Psoas muscle (tissue), 7 donors: ENCODE measurements at regions not wholly inside any gene's neighbourhood (a gene's known extent, or its start where the extent isn't known, plus 50 kb on each side); places are given as distances from the start of the nearest gene placed in this dataset.

Experiments
- ATAC-seq, 4 donors: fragments of 200-7000 bp; cut with Tn5 transposase; one replicate each; pipeline ENCODE4 v1.9.1; 2020; ENCODE audit warnings: moderate library complexity in 3 of 4, mild to moderate bottlenecking in 2 of 4
- DNase-seq, 2 donors: peaks; one replicate each; pipeline ENCODE4 v3.0.0-alpha.2; 2020
- H3K27ac ChIP-seq: fragments of 200-600 bp; one replicate; pipeline ENCODE4 v1.8.0; 2022
- H3K27me3 ChIP-seq, 3 donors: fragments of 200-600 bp in 1 of 3; one replicate each; pipeline versions ENCODE4 v1.6.1 to v1.8.0; 2013 to 2022; ENCODE audit warnings: low read length in 2 of 3, mild to moderate bottlenecking in 2 of 3, moderate library complexity in 1 of 3; ENCODE audit not compliant: insufficient read depth in 3 of 3
- H3K36me3 ChIP-seq, 2 donors: fragments of 200-600 bp in 1 of 2; one replicate each; pipeline versions ENCODE4 v1.6.1 to v1.8.0; 2013 to 2022; ENCODE audit warnings: low read depth in 1 of 2, mild to moderate bottlenecking in 1 of 2, moderate library complexity in 1 of 2; ENCODE audit not compliant: insufficient read depth in 1 of 2
- H3K4me1 ChIP-seq: fragments of 200-600 bp; one replicate; pipeline ENCODE4 v1.8.0; 2022
- H3K4me3 ChIP-seq: fragments of 200-600 bp; one replicate; pipeline ENCODE4 v1.8.0; 2022; ENCODE audit warnings: mild to moderate bottlenecking
- H3K9me3 ChIP-seq: fragments of 200-600 bp; one replicate; pipeline ENCODE4 v1.8.0; 2022
- WGBS, 3 donors: extraction: QIAGEN DNeasy Blood & Tissue Kit; methylation state at CpG; one replicate each; pipeline versions ENCODE4 v1.1.6 to v1.1.7; 2013; 5-methylcytosine and 5-hydroxymethylcytosine counted together
- intact Hi-C, 2 donors: fragments of 100-400 bp; cut with DNase I; formaldehyde crosslinking; loops; one replicate each; pipeline versions ENCODE4 v1.11.0 to v1.14.2; 2022
- TF ChIP-seq, protein P1 (sequence below): fragments of 200-600 bp; IDR thresholded peaks from one replicate; pipeline ENCODE4 v1.8.0; 2022; ENCODE audit warnings: antibody characterized with exemption
- donor health status: healthy with polysubstance abuse.
- donor health status: DM: no; HTN: no; CAD: no; lungs with moderate emphysema.
- donor health status: Bipolar disorder and iron deficiency.
- donor health status: healthy.
- donor health status: DM: yes; HTN: yes; CAD: no.
- donor health status: DM: no; HTN: no; CAD: no.
- donor health status: DM: yes; HTN: yes; CAD: no.

DNA sequence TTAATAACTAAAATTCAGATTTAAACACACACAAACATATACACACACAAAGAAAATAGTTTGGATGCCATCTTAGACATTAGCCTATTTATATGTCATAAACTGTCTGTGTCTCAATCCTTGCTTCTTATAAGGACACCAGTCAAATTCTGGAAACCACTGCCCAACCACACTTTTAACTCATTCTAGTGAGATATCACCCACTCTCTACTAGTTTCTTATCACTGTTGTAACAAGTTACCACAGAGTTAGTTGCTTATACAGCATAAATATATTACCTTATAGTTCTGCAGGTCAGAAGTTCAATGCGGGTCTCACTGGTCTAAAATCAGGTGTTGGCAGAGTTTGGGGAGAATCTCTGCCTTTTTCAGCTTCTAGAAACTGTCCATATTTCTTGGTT lies 239.1 kb downstream of the MTX2 start:
- H3K9me3 ChIP-seq: no peaks in the 10 kb centered on the region
- ATAC-seq (no peak), DNase-seq (no peak)
- H3K27me3 ChIP-seq: no peaks in the 10 kb centered on the region
- H3K4me1 ChIP-seq: no peaks in the 10 kb centered on the region
- no peaks in the 10 kb centered on the region for H3K36me3 ChIP-seq
- no peak overlapping the region for H3K4me3 ChIP-seq
- intact Hi-C loops: no loop called here
- 98 to 100% (median 100%) methylated on average over 1 of the region's 1 CpG for WGBS, 3 donors
- TF ChIP-seq, protein P1, sequence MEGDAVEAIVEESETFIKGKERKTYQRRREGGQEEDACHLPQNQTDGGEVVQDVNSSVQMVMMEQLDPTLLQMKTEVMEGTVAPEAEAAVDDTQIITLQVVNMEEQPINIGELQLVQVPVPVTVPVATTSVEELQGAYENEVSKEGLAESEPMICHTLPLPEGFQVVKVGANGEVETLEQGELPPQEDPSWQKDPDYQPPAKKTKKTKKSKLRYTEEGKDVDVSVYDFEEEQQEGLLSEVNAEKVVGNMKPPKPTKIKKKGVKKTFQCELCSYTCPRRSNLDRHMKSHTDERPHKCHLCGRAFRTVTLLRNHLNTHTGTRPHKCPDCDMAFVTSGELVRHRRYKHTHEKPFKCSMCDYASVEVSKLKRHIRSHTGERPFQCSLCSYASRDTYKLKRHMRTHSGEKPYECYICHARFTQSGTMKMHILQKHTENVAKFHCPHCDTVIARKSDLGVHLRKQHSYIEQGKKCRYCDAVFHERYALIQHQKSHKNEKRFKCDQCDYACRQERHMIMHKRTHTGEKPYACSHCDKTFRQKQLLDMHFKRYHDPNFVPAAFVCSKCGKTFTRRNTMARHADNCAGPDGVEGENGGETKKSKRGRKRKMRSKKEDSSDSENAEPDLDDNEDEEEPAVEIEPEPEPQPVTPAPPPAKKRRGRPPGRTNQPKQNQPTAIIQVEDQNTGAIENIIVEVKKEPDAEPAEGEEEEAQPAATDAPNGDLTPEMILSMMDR: no peak
- no peak overlapping the region for H3K27ac ChIP-seq

DNA sequence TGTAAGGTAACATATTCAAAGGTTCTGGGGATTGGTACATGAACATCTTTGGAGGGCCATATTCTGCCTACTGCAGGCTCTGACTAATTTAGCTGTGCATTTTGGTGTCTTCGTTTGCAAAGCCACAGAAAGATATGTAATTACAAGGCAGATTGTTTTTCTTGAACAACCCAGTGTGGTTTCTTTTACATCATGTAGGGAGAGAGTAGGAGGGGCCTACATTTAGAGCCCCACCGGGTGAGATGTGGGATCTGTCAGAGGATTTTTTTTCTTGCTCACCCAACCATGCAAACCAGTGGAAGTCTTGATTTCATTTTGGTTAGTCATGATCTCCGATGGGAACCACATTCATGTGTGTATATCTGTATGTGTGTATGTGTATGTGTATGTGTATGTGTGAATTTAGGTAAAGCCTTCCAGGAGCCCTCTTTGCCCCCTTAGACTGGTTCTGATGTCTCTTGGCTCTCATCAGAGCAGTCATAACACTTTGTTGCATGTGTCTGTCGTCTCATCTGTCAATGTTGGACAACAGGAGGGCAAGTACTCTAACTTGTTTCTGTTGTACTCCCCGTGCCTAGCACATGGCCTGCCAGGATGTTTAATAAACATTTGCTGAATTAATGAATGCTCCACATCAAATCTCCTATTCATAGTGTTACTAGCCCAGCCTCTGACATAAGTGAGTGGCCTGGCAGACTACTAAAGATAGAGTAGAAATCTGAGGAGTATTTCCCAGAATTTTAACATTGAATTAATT lies 239.9 kb downstream of the MTX2 start:
- Histone ChIP-seq H3K27me3 (no peaks in the 10 kb centered on the region), H3K27ac (no peak overlapping the region), H3K4me1 (no peaks in the 10 kb centered on the region), H3K36me3 (no peaks in the 10 kb centered on the region), H3K4me3 (no peak overlapping the region), H3K9me3 (no peaks in the 10 kb centered on the region)
- TF ChIP-seq, protein P1: no peak
- ATAC-seq (no peak), DNase-seq (no peak)
- WGBS, 3 donors: 65 to 78% (median 74%) methylated on average over 5 of the region's 5 CpGs
- intact Hi-C loops: no loop called here

DNA sequence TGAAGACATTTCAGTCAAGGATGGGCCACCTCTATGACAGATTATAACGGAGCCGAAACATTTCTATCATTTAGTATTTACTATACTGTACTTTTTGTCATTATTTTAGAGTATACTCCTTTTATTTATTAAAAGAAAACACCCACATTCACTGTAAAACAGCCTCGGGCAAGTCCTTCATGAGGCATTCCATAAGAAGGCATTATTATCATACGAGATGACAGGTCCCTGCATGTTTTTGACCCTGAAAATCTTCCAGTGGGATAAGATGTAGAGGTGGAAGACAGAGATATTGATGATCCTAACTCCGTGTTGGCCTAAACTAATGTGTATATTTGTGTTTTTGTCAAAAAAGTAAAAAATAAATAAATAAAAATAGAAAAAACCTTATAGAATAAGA lies 245.0 kb downstream of the MTX2 start:
- WGBS, 3 donors: 68 to 92% (median 72%) methylated on average over 5 of the region's 5 CpGs
- Histone ChIP-seq H3K36me3 (no peaks in the 10 kb centered on the region), H3K27me3 (no peaks in the 10 kb centered on the region), H3K4me3 (no peak overlapping the region), H3K27ac (no peak overlapping the region), H3K9me3 (no peaks in the 10 kb centered on the region), H3K4me1 (peaks cover 5% of the 10 kb centered on the region)
- ATAC-seq (no peak), DNase-seq (no peak)
- TF ChIP-seq, protein P1: no peak
- intact Hi-C loops: no loop called here

DNA sequence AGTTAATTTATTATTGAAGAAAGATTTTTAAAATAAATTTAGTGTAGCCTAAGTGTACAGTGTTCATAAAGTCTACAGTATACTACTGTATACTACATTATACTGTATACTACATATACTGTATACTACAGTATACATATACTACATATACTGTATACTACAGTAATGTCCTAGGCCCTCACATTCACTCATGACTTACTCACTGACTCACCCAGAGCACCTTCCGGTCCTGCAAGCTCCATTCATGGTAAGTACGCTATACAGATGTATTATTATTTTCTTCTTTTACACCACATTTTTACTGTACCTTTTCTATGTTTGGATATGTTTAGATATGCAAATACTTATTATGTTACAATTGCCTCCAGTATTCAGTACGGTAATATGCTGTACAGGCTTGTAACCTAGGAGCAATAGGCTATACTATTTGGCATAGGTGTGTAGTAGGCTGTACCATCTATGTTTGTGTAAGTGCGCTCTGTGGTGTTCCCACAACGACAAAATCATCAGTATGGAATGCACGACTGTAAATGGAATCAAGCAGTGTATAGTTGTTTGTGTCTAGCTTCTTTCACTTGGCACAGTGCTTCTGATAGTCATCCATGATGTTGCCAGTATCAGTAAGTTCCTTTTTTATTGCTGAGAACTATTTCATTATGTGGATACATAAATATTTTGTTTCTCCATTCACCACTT lies 245.7 kb downstream of the MTX2 start:
- intact Hi-C loops: no loop called here
- H3K4me3 ChIP-seq: no peak overlapping the region
- no peaks in the 10 kb centered on the region for H3K9me3 ChIP-seq
- WGBS, 3 donors: 90 to 91% (median 90%) methylated on average over 6 of the region's 6 CpGs
- H3K4me1 ChIP-seq: peaks cover 8% of the 10 kb centered on the region
- H3K27ac ChIP-seq: no peak overlapping the region
- no peaks in the 10 kb centered on the region for H3K36me3 ChIP-seq
- DNase-seq: no peak
- H3K27me3 ChIP-seq: no peaks in the 10 kb centered on the region
- no peak for ATAC-seq
- TF ChIP-seq, protein P1: no peak
